Mucosa of stomach (tissue), 1 donor: ENCODE measurements at regions not wholly inside any gene's neighbourhood (a gene's known extent, or its start where the extent isn't known, plus 50 kb on each side); places are given as distances from the start of the nearest gene placed in this dataset.

Experiments used
- H3K27me3 ChIP-seq: one replicate; pipeline ENCODE4 v1.7.0; 2013; ENCODE audit warnings: mild to moderate bottlenecking, low read length; ENCODE audit not compliant: control insufficient read depth, insufficient read depth
- H3K36me3 ChIP-seq: one replicate; pipeline ENCODE4 v1.7.0; 2013; ENCODE audit warnings: low read length; ENCODE audit not compliant: control insufficient read depth, insufficient read depth
- H3K4me1 ChIP-seq: one replicate; pipeline ENCODE4 v1.7.0; 2013; ENCODE audit warnings: mild to moderate bottlenecking, low read length; ENCODE audit not compliant: control insufficient read depth, insufficient read depth
- H3K4me3 ChIP-seq: one replicate; pipeline ENCODE4 v1.7.0; 2013; ENCODE audit warnings: low read length
- H3K9ac ChIP-seq: one replicate; pipeline ENCODE4 v1.7.0; 2013; ENCODE audit warnings: mild to moderate bottlenecking, low read length, moderate library complexity
- H3K9me3 ChIP-seq: one replicate; pipeline ENCODE4 v1.7.0; 2013; ENCODE audit warnings: mild to moderate bottlenecking, low read length, moderate library complexity; ENCODE audit not compliant: control insufficient read depth
- donor health status: Pancreatic carcinoma.

DNA sequence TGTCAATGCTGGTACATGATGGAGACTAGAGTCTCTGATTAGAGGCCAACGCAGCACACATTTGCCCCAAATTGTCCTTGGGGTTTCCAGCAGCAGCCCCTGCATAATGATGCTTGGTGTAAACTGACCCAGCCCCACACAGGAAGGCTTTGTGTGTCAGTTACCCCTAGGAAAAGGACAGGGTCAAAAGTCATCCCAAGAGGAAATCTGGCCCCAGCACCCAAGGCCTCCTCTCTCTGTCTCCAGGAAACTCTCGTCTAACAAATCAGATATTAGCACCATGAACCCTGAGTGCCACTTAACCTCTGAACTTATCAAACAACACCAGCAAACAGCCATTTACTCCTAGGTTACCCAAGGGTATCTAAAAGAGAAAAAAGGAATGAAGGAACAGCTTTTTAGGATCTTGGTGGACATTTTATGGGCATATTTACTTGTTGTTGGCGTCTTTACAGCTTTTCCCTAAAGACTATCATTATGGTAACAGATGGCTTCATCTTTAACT lies 84.5 kb downstream of the PSMG1 start:
- Histone ChIP-seq H3K9ac (no peak overlapping the region), H3K36me3 (no peaks in the 10 kb centered on the region), H3K4me3 (no peak overlapping the region), H3K4me1 (peaks cover 6% of the 10 kb centered on the region), H3K9me3 (no peaks in the 10 kb centered on the region), H3K27me3 (no peaks in the 10 kb centered on the region)

DNA sequence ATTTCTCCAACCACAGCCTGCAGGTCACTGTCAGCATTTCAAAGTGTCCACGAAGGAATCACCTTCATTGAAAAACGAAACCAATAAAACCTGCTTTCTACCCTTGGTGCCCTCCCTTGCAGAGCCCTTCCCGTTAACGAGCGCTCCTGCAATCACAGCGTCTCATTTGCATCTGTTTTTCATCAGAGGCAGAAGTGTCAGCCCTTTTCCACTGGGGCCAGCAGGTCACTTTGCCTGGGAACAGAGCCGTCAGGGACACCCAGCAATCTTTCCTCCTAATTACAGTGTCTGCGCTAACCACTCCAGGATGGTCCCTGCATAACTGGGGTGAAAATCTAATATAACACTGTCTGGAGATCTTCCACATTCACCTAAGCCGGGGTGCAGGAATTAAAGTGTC lies 85.3 kb downstream of the PSMG1 start:
- Histone ChIP-seq H3K4me1 (peaks cover 6% of the 10 kb centered on the region), H3K36me3 (no peaks in the 10 kb centered on the region), H3K27me3 (no peaks in the 10 kb centered on the region), H3K4me3 (no peak overlapping the region), H3K9ac (no peak overlapping the region), H3K9me3 (no peaks in the 10 kb centered on the region)

DNA sequence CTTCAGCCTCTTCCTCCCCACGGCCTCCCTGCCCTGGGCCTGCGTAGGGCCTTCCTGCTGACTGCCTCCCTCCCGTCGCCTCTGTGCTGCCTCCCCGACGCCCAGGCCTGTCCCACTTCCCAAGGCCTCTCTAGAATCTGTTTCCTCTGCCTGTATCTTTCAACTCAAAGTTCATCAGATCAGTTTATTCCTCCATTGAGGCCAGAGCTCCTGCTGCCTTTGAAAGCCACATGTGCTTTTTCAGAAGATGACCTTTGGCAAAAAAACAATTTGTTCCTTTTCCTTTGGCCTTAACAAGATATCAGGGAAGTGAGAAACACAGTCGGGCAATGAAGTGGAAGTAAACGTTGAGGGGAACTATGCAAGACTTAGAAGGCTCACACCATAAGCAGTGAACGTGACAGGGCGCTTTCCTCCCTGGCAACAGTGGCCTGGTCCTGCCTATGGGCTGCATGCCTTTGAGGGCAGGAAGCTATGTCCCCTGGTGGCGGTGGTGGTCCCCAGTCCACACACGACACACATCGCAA lies 85.9 kb downstream of the PSMG1 start:
- Histone ChIP-seq H3K27me3 (no peaks in the 10 kb centered on the region), H3K4me3 (no peak overlapping the region), H3K4me1 (peaks cover 6% of the 10 kb centered on the region), H3K9me3 (no peaks in the 10 kb centered on the region), H3K9ac (no peak overlapping the region), H3K36me3 (no peaks in the 10 kb centered on the region)

DNA sequence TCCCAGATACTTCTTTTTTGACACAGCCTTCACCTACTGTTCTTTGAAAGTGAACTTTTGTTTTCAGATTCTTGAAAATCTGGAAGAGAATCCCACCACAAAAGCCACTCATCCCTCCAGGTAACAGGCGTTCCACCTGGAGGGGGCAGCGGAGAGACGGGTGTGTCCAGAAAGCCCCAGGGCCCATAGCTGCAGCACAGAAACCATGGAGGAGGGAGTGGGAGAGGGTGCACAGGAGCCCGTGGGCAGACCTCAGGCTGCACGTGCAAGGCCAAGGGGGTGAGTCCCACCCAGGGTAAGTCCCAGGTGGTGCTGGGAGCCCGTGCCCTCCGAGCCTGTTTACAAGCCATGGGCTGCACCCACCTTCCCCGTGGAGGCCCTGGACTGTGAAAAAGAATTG lies 86.5 kb downstream of the PSMG1 start:
- H3K4me3 ChIP-seq = no peak overlapping the region
- no peak overlapping the region for H3K9ac ChIP-seq
- no peaks in the 10 kb centered on the region for H3K27me3 ChIP-seq
- peaks cover 6% of the 10 kb centered on the region for H3K4me1 ChIP-seq
- H3K36me3 ChIP-seq = no peaks in the 10 kb centered on the region
- no peaks in the 10 kb centered on the region for H3K9me3 ChIP-seq

DNA sequence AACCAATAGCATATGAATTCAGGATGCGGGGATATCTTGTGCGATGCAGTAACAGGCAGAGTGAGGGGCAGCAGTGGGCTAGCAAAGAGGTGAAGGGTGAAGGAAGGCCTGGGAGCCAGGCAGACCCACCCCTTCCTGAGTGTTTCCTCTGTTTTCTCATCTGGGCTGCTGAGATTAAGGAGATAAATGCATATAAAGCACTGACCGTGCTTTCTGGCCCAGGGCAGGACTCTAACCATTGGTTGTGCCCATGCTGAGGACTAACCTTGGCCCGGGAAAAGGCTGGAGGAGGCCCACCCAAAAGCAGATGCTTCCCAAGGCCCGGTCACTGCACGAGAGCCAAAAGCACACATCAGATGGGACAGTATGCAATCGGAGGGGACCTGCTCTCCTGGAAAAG lies 87.6 kb downstream of the PSMG1 start:
- Histone ChIP-seq H3K4me3 (no peak overlapping the region), H3K27me3 (no peaks in the 10 kb centered on the region), H3K9me3 (no peaks in the 10 kb centered on the region), H3K9ac (no peak overlapping the region), H3K36me3 (no peaks in the 10 kb centered on the region), H3K4me1 (peaks cover 6% of the 10 kb centered on the region)

DNA sequence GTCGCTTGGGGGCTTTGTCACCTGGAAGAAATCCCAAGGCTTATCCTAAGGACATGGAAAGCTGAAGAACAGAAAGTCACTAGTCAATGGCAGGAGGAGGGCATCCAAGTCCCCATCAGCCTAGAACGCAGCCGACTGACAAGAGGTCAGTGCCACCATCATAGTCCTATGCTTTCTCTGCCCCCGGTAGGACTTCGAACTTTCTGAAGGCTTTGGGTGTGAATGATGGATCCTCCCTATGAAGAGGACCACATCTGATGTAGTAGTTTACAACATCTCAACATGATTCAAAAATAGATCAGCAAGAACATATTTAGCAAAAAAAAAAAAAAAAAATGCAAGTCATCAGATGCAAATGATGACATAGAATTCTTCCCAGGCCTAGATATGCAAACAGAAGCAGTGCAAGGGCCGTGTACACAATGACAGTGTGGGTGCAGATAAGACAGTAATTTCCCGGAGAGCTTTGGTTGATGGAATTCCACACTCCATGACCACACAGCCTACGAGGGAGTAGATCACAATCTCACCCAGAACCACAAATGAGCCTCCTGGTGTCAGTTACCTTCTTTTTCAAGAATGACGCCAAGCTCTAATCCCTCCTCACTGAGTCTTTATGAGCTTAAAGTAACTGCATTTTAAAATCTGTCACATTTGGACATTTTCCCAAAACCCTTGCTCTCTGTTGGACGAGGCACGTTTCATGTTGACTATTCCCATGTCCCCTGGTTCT lies 88.2 kb downstream of the PSMG1 start:
- Histone ChIP-seq H3K4me3 (no peak overlapping the region), H3K36me3 (no peaks in the 10 kb centered on the region), H3K27me3 (no peaks in the 10 kb centered on the region), H3K4me1 (peaks cover 6% of the 10 kb centered on the region), H3K9me3 (no peaks in the 10 kb centered on the region), H3K9ac (no peak overlapping the region)

DNA sequence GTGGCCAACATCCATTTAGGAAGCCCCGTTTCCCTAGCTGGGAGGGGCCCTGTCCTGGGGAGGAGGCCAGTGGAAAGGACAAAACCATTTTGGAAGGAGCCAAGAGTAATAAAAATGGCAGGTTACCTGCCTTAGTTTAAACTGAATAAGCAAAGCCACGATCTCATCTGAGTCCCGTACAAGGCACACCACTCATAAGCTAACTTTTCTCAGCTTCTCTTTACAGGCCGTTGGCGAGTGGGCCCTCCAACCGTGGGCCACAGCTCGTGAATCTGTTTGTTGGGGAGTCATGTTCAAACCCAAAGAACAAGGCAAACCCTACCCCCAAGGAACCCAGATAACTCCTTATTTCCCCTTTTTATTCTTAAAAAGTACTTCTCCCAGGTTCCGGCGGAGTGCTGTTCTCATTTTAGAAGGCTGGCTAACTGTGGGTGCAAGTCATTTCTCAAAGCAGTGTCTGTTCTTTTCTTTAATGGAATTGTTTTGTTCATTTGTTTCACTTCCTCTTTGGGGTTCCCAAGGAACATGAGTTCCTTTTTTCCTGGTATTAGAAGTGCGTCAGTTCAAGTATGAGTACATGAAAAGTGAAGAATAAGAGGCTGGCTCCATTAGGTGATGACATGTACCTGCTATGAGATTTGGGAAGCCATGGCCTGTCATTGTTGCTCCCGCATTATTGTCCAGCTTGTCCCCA lies 89.0 kb downstream of the PSMG1 start:
- Histone ChIP-seq H3K36me3 (no peaks in the 10 kb centered on the region), H3K4me1 (peaks cover 6% of the 10 kb centered on the region), H3K4me3 (no peak overlapping the region), H3K9ac (no peak overlapping the region), H3K9me3 (no peaks in the 10 kb centered on the region), H3K27me3 (no peaks in the 10 kb centered on the region)

DNA sequence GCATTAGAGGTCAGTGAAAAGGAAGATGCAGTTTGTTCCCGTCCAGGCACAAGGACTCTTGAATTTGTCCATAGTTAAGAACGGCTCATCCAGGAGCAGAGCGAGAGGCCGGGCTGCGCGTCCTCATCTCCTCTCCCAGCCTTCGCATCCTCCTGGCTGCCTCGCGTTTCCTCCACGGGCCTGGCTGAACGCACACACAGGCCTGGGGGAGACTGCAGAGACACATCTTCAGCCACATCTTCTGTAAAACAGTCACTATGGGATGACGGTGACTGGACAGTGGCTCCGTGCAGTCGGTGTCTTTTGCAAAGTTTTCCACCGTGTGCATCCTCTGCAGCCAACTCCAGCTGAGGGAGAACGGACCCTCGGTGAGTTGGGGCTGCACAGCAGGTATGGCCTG lies 89.7 kb downstream of the PSMG1 start:
- Histone ChIP-seq H3K27me3 (no peaks in the 10 kb centered on the region), H3K36me3 (no peaks in the 10 kb centered on the region), H3K9me3 (no peaks in the 10 kb centered on the region), H3K9ac (no peak overlapping the region), H3K4me1 (peaks cover 6% of the 10 kb centered on the region), H3K4me3 (no peak overlapping the region)

DNA sequence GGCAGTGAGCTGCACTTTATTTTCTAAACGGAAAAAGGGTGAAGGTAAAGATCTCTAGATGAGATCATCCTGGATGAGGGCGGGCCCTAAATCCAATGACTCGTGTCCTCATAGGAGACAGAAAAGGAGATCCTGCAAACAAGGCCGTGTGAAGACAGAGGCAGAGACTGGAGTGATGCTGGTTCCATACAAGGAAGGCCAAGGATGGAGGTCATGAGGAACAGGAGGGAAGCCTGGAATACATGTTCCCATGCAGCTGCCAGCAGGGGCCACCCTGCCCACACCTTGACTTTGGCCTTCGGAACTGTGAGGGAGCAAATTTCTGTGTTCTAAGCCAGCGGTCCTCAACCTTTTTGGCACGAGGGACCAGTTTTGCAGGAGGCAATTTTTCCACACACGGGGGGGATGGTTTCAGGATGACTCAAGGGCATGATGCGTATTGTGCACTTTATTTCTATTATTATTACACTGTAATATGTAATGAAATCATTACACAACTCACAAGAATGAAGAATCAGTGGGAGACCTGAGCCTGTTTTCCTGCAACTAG lies 94.3 kb downstream of the PSMG1 start:
- no peaks in the 10 kb centered on the region for H3K36me3 ChIP-seq
- H3K4me3 ChIP-seq = no peak overlapping the region
- H3K4me1 ChIP-seq = no peaks in the 10 kb centered on the region
- peaks cover 3% of the 10 kb centered on the region for H3K27me3 ChIP-seq
- H3K9me3 ChIP-seq = no peaks in the 10 kb centered on the region
- no peak overlapping the region for H3K9ac ChIP-seq

DNA sequence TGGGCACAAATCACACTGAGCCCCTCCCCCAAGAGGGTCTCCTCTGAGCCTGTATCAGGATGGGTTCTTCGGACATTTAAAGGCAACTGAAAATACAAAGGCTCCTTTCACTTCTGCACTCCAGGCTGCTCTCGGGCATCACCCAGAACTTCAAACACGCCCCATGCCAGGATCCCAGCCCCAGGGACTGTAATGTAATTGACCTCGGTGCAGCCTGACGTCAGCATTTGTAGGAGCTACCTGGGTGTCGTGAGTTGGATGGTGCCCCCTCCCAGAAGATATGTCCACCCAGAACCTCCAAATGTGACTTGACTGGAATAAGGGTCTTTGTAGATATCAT lies 95.2 kb downstream of the PSMG1 start:
- Histone ChIP-seq H3K4me3 (no peak overlapping the region), H3K4me1 (peaks cover 6% of the 10 kb centered on the region), H3K36me3 (no peaks in the 10 kb centered on the region), H3K27me3 (peaks cover 3% of the 10 kb centered on the region), H3K9ac (no peak overlapping the region), H3K9me3 (no peaks in the 10 kb centered on the region)

DNA sequence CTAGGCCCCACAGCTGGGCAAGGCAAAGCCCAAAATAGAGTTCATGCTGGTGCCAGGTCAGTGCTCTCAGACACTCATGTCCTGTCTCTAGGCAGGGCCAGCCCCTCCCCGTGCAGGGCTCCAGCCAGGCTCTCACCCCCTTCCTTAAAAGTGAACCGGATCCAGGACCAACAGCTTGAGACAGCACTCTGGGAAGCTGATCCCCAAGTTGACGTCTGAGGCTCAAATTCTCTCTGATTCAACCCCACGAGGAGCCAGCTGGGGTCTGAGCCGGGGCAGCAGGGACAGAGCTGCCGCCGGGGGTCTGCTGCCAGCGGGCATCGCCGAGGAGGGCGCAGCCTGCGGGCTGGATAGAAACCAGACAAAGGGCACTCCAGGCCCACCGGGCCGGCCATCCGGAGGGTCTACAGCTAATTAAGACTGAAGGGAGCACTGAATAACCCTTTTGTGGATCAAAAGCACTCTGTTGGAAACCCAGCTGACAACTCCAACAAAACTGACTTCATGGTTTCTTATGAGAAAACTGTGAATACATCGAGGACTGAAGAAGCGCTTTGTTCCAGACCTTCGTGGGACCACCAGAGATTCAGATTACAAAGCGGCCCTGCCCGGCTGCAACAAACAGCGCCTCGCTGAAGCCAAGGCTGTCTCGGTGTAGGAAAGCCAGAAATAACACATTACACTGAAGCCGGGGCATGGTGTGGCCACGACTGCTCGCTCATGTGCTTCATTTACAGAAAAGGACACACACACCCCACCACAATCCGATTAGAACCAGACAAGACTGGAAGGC lies 95.8 kb downstream of the PSMG1 start:
- Histone ChIP-seq H3K4me3 (no peak overlapping the region), H3K27me3 (peaks cover 3% of the 10 kb centered on the region), H3K9me3 (no peaks in the 10 kb centered on the region), H3K36me3 (no peaks in the 10 kb centered on the region), H3K4me1 (peaks cover 11% of the 10 kb centered on the region), H3K9ac (no peak overlapping the region)

DNA sequence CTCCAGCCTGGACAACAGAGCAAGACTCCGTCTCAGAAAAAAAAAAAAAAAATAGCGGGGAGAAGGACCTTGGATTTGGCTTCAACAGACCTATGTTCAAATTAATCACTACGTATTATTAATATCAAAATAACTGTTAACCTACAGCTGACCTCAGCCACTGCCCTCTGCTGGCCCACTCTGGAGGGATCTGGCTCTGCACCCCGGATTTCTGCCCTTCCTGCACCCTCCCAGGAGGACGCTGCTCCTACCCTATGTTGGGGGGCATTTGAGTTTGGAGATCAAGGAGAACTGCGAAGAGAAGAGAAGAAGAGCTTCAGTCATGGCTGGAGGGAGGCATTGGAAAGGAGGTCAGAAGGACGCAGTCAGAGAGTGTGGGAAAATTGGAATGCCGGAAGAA lies 96.7 kb downstream of the PSMG1 start:
- Histone ChIP-seq H3K4me3 (no peak overlapping the region), H3K4me1 (peaks cover 14% of the 10 kb centered on the region), H3K36me3 (no peaks in the 10 kb centered on the region), H3K9me3 (no peaks in the 10 kb centered on the region), H3K9ac (no peak overlapping the region), H3K27me3 (peaks cover 7% of the 10 kb centered on the region)
